Astrocyte (in vitro differentiated cells and primary cell): ENCODE measurements at regions not wholly inside any gene's neighbourhood (a gene's known extent, or its start where the extent isn't known, plus 50 kb on each side); places are given as distances from the start of the nearest gene placed in this dataset.

Experiments
- DNase-seq: peaks from one replicate; pipeline ENCODE4 v3.0.0-alpha.2; 2010; ENCODE audit warnings: low read depth
- FAIRE-seq: peaks from 2 replicates; lab custom pipeline; 2011; peaks lifted over from hg19 to GRCh38; lab: Jason Lieb, UNC
- H2AFZ ChIP-seq: 2 replicates; pipeline ENCODE4 v1.6.0; 2012; ENCODE audit warnings: low read depth, low read length, inconsistent platforms
- H3K27ac ChIP-seq: 2 replicates; pipeline ENCODE4 v1.5.1; 2011; ENCODE audit warnings: low read depth, low read length, inconsistent platforms
- H3K27me3 ChIP-seq: 2 replicates; pipeline ENCODE4 v1.6.0; 2011; ENCODE audit warnings: low read length, inconsistent platforms; ENCODE audit not compliant: insufficient read depth
- H3K36me3 ChIP-seq: 2 replicates; pipeline ENCODE4 v1.5.1; 2011; ENCODE audit warnings: low read length, inconsistent platforms; ENCODE audit not compliant: insufficient read depth
- H3K4me1 ChIP-seq: 2 replicates; pipeline ENCODE4 v1.5.1; 2011; ENCODE audit warnings: low read length, inconsistent platforms; ENCODE audit not compliant: insufficient read depth
- H3K4me2 ChIP-seq: 2 replicates; pipeline ENCODE4 v1.6.0; 2012; ENCODE audit warnings: low read length, inconsistent platforms
- H3K4me3 ChIP-seq: 2 replicates; pipeline ENCODE4 v1.5.1; 2011; ENCODE audit warnings: low read depth, mild to moderate bottlenecking, low read length, inconsistent platforms; ENCODE audit not compliant: insufficient read depth
- H3K79me2 ChIP-seq: 2 replicates; pipeline ENCODE4 v1.6.0; 2012; ENCODE audit warnings: mild to moderate bottlenecking, low read length, inconsistent platforms; ENCODE audit not compliant: insufficient read depth
- H3K9ac ChIP-seq: 2 replicates; pipeline ENCODE4 v1.6.0; 2012; ENCODE audit warnings: mild to moderate bottlenecking, low read length, inconsistent platforms
- H3K9me3 ChIP-seq: 2 replicates; pipeline ENCODE4 v1.5.1; 2012; ENCODE audit warnings: low read depth, mild to moderate bottlenecking, low read length, inconsistent platforms; ENCODE audit not compliant: insufficient read depth
- H4K20me1 ChIP-seq: 2 replicates; pipeline ENCODE4 v1.6.0; 2012; ENCODE audit warnings: low read length, inconsistent platforms; ENCODE audit not compliant: insufficient read depth
- H3K27ac Mint-ChIP-seq: one replicate; pipeline ENCODE4 v1.8.0; 2021; ENCODE audit warnings: mild to moderate bottlenecking, mixed read lengths; ENCODE audit not compliant: unreplicated experiment
- H3K27me3 Mint-ChIP-seq: one replicate; pipeline ENCODE4 v1.8.0; 2021; ENCODE audit warnings: low read depth, mixed read lengths; ENCODE audit not compliant: unreplicated experiment
- H3K36me3 Mint-ChIP-seq: one replicate; pipeline ENCODE4 v1.8.0; 2021; ENCODE audit warnings: low read depth, mixed read lengths; ENCODE audit not compliant: unreplicated experiment
- H3K4me1 Mint-ChIP-seq: one replicate; pipeline ENCODE4 v1.8.0; 2021; ENCODE audit warnings: low read depth, mixed read lengths; ENCODE audit not compliant: unreplicated experiment
- H3K4me3 Mint-ChIP-seq: one replicate; pipeline ENCODE4 v1.8.0; 2021; ENCODE audit warnings: mild to moderate bottlenecking, moderate library complexity, mixed read lengths; ENCODE audit not compliant: unreplicated experiment
- H3K9me3 Mint-ChIP-seq: one replicate; pipeline ENCODE4 v1.8.0; 2021; ENCODE audit warnings: mild to moderate bottlenecking, mixed read lengths; ENCODE audit not compliant: unreplicated experiment
- EZH2 ChIP-seq: IDR thresholded peaks from 2 replicates; pipeline ENCODE4 v1.6.1; 2012; ENCODE audit warnings: mild to moderate bottlenecking, low read length, inconsistent platforms; ENCODE audit not compliant: insufficient read depth
- TF ChIP-seq, protein P1 (sequence below): IDR thresholded peaks from 2 replicates; pipeline ENCODE4 v1.5.1; 2011; ENCODE audit warnings: low read depth, mild to moderate bottlenecking, inconsistent platforms, low read length, moderate library complexity; ENCODE audit not compliant: insufficient read depth

DNA sequence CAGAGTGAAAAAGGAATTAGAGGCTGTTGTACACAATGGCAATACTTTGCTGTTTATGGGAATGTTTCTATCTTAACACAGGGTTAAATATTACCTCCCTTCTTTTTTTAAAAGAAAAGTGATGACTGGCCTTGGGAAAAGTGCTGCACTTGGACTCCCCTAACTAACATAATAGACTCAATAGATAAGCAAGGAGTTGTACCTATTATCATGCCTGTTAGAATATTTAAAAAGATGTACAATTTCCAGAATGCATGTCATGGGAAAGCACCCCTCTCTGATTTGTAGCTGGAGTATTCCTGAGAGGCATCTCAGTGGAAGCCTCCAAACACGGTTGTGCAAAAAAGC is 79.3 kb upstream of the GPC6 start:
- H3K79me2 ChIP-seq = no peaks in the 10 kb centered on the region
- H3K36me3 ChIP-seq = no peaks in the 10 kb centered on the region
- Mint-ChIP-seq H3K4me3 (no peak overlapping the region), H3K4me1 (peaks cover 32% of the 10 kb centered on the region), H3K9me3 (no peaks in the 10 kb centered on the region), H3K27ac (peak overlapping the region; percentile 87), H3K27me3 (no peaks in the 10 kb centered on the region), H3K36me3 (no peaks in the 10 kb centered on the region)
- no peak overlapping the region for H3K9ac ChIP-seq
- peak; percentile 63 for DNase-seq
- H3K27me3 ChIP-seq = no peaks in the 10 kb centered on the region
- no peak for TF ChIP-seq EZH2
- TF ChIP-seq, protein P1, sequence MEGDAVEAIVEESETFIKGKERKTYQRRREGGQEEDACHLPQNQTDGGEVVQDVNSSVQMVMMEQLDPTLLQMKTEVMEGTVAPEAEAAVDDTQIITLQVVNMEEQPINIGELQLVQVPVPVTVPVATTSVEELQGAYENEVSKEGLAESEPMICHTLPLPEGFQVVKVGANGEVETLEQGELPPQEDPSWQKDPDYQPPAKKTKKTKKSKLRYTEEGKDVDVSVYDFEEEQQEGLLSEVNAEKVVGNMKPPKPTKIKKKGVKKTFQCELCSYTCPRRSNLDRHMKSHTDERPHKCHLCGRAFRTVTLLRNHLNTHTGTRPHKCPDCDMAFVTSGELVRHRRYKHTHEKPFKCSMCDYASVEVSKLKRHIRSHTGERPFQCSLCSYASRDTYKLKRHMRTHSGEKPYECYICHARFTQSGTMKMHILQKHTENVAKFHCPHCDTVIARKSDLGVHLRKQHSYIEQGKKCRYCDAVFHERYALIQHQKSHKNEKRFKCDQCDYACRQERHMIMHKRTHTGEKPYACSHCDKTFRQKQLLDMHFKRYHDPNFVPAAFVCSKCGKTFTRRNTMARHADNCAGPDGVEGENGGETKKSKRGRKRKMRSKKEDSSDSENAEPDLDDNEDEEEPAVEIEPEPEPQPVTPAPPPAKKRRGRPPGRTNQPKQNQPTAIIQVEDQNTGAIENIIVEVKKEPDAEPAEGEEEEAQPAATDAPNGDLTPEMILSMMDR = no peak
- no peaks in the 10 kb centered on the region for H3K9me3 ChIP-seq
- H3K4me1 ChIP-seq = peaks cover 25% of the 10 kb centered on the region
- no peak for FAIRE-seq
- peak overlapping the region; percentile 49 for H3K4me2 ChIP-seq
- peak overlapping the region; percentile 74 for H3K27ac ChIP-seq
- H3K4me3 ChIP-seq = no peak overlapping the region
- no peaks in the 10 kb centered on the region for H4K20me1 ChIP-seq
- H2AFZ ChIP-seq = no peak overlapping the region

DNA sequence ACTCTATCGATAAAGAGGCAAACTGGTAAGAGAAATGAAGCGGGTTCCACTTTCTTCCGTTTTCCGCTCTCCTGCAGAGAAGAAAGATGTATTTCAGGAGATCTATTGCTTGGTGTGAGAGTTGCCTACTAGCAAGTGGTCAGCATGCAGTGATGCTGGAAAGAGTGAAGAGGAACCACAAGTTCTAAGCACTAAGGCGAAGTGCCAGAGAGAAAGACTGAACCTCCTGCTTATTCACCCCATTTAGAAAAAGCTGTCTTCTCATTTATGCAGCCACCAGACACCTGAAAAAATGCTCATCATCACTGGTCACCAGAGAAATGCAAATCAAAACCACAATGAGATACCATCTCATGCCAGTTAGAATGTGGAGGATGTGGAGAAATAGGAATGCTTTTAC is 78.7 kb upstream of the GPC6 start:
- no peaks in the 10 kb centered on the region for H3K27me3 Mint-ChIP-seq
- FAIRE-seq = no peak
- H3K4me1 Mint-ChIP-seq = peaks cover 32% of the 10 kb centered on the region
- H3K4me2 ChIP-seq = no peak overlapping the region
- H3K36me3 Mint-ChIP-seq = no peaks in the 10 kb centered on the region
- peak overlapping the region; percentile 74 for H3K27ac ChIP-seq
- H3K4me1 ChIP-seq = peaks cover 25% of the 10 kb centered on the region
- no peaks in the 10 kb centered on the region for H4K20me1 ChIP-seq
- no peaks in the 10 kb centered on the region for H3K79me2 ChIP-seq
- H2AFZ ChIP-seq = no peak overlapping the region
- peak overlapping the region; percentile 87 for H3K27ac Mint-ChIP-seq
- no peaks in the 10 kb centered on the region for H3K27me3 ChIP-seq
- no peaks in the 10 kb centered on the region for H3K9me3 Mint-ChIP-seq
- no peak overlapping the region for H3K4me3 ChIP-seq
- H3K4me3 Mint-ChIP-seq = no peak overlapping the region
- peak; percentile 79 for DNase-seq
- no peaks in the 10 kb centered on the region for H3K36me3 ChIP-seq
- H3K9me3 ChIP-seq = no peaks in the 10 kb centered on the region
- H3K9ac ChIP-seq = no peak overlapping the region
- TF ChIP-seq EZH2 = no peak
- TF ChIP-seq, protein P1 = no peak

DNA sequence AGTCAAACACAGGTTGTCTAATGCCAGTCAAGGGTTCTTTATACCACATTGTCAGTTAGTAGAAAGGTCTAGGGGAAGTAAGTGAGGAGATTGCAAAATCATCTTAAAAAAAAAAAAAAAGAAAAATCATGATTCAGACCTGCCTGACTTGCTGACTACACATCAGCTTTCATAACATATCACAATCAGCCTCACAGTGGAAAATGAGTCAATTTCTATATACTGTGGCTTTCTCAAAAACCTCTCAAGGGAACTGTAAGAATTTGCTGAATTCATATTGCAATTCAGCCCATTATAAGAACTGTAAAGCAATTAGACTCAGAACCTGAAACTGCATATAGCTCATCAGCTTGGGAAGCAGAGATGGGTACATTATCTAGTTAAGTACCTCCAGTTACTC is 75.3 kb upstream of the GPC6 start:
- no peaks in the 10 kb centered on the region for H3K27me3 Mint-ChIP-seq

More for the DNA sequence above, 75.3 kb upstream of the GPC6 start:
- Histone ChIP-seq H3K36me3 (no peaks in the 10 kb centered on the region), H3K9me3 (no peaks in the 10 kb centered on the region), H3K4me2 (peak overlapping the region; percentile 27), H3K9ac (no peak overlapping the region), H3K4me3 (no peak overlapping the region), H3K79me2 (no peaks in the 10 kb centered on the region), H3K27me3 (no peaks in the 10 kb centered on the region), H3K4me1 (peaks cover 23% of the 10 kb centered on the region), H2AFZ (no peak overlapping the region), H3K27ac (peak overlapping the region; percentile 38), H4K20me1 (no peaks in the 10 kb centered on the region)
- TF ChIP-seq, protein P1 = no peak
- no peak for TF ChIP-seq EZH2
- peak overlapping the region; percentile 42 for H3K27ac Mint-ChIP-seq
- DNase-seq = peak; percentile 89
- peak; percentile 63 for FAIRE-seq
- peaks cover 26% of the 10 kb centered on the region for H3K4me1 Mint-ChIP-seq
- H3K36me3 Mint-ChIP-seq = no peaks in the 10 kb centered on the region
- H3K9me3 Mint-ChIP-seq = no peaks in the 10 kb centered on the region
- no peak overlapping the region for H3K4me3 Mint-ChIP-seq
